ENCODE measurements at regions not wholly inside any gene's neighbourhood (a gene's known extent, or its start where the extent isn't known, plus 50 kb on each side); places are given as distances from the start of the nearest gene placed in this dataset.

GRCh38 chr5:71886406-71886805, 167.3 kb downstream of the CARTPT start:
- CTCF ChIA-PET (ENCODE audit: low intra/inter-chr PET ratio, low total read pairs) = no interaction called here
- in situ Hi-C loops (cut with HindIII; ENCODE audit: extremely low pct_ligation_motif_present, low pct_unique_long_range_greater_than_20kb) = no loop called here

GRCh38 chr5:71887680-71888079, 168.6 kb downstream of the CARTPT start:
- Histone ChIP-seq H3K9me3 (ENCODE audit: low read length) (no peaks in the 10 kb centered on the region), H3K4me1 (ENCODE audit: insufficient read depth, low read length) (no peaks in the 10 kb centered on the region), H3K4me2 (ENCODE audit: low read depth, low read length) (peak overlapping the region; percentile 44), H3K79me2 (ENCODE audit: insufficient read depth, low read length) (no peaks in the 10 kb centered on the region), H3K27me3 (ENCODE audit: control insufficient read depth in 1 of 2, insufficient read depth in 2 of 2, low read length in 2 of 2) (peaks cover 0 to 4% of the 10 kb centered on the region in 2 experiments; a peak in 2 of 5 replicates), H3K36me3 (replicated peaks in 1 of 2; ENCODE audit: control insufficient read depth in 1 of 2, insufficient read depth in 2 of 2, low read length in 2 of 2) (no peaks in the 10 kb centered on the region), H3K27ac (ENCODE audit: extremely low read length, insufficient read depth, low read length) (no peak overlapping the region), H4K20me1 (ENCODE audit: insufficient read depth, low read length) (no peaks in the 10 kb centered on the region), H3K9ac (ENCODE audit: insufficient read depth, low read depth, low read length) (no peak overlapping the region), H3K4me3 (replicated peaks in 1 of 3; ENCODE audit: insufficient read depth in 1 of 3, low read depth in 2 of 3, low read length in 3 of 3) (peak overlapping the region in 2 of 3 experiments; percentile 3 to 38; a peak in 2 of 6 replicates), H2AFZ (ENCODE audit: low read length) (no peak overlapping the region)
- POLR2A ChIA-PET = no interaction called here
- in situ Hi-C loops (cut with HindIII; ENCODE audit: extremely low pct_ligation_motif_present, low pct_unique_long_range_greater_than_20kb) = no loop called here
- WGBS (ENCODE audit: low lambda C conversion rate) = 30% methylated on average over 2 of the region's 2 CpGs
- DNase-seq (ENCODE audit: low spot score) (peak; percentile 70), ATAC-seq (peak; percentile 89), FAIRE-seq (peak; percentile 46)
- CTCF ChIA-PET (ENCODE audit: low intra/inter-chr PET ratio, low total read pairs) = no interaction called here
- intact Hi-C loops (cut with micrococcal nuclease; ENCODE audit: unreplicated experiment) = no loop called here
- no TSS peak for BruUV-seq (replicated peaks)
- 0 out of 2 replicates have a peak, but pooled peaks have one; percentile 19 for TF ChIP-seq SUZ12 (IDR thresholded peaks at IDR 0.05; ENCODE audit: low read depth, low read length)
- TF ChIP-seq ZNF503 (CRISPR knock-in tag; IDR thresholded peaks at IDR 0.05) = no peak
- no peak for TF ChIP-seq AGO1 (IDR thresholded peaks at IDR 0.05; ENCODE audit: low read depth, low read length, poor library complexity, severe bottlenecking)
- TF ChIP-seq NFYC (CRISPR knock-in tag; IDR thresholded peaks at IDR 0.05) = peak; percentile 72
- 0 out of 2 replicates have a peak, but pooled peaks have one; percentile 31 for TF ChIP-seq CREM (IDR thresholded peaks at IDR 0.05)
- TF ChIP-seq CREM (CRISPR knock-in tag; IDR thresholded peaks at IDR 0.05) = no peak
- peak; percentile 97 for TF ChIP-seq THAP11 (CRISPR knock-in tag; IDR thresholded peaks at IDR 0.05)
- no peak for TF ChIP-seq GABPA (IDR thresholded peaks at IDR 0.05; ENCODE audit: low read depth, low read length)
- peak; percentile 82 for TF ChIP-seq GABPA (CRISPR knock-in tag; IDR thresholded peaks at IDR 0.05; ENCODE audit: low read depth)
- TF ChIP-seq ZNF143 (CRISPR knock-in tag; IDR thresholded peaks at IDR 0.05) = peak; percentile 81
- no peak for TF ChIP-seq TFDP2 (CRISPR knock-in tag; IDR thresholded peaks at IDR 0.05)
- TF ChIP-seq CREB1 (IDR thresholded peaks at IDR 0.05) = no peak
- TF ChIP-seq CREB1 (CRISPR knock-in tag; IDR thresholded peaks at IDR 0.05) = peak; percentile 65

More at GRCh38 chr5:71886406-71886805, 167.3 kb downstream of the CARTPT start:
- no peaks in the 10 kb centered on the region for H4K20me1 ChIP-seq (ENCODE audit: insufficient read depth, low read length)
- no peak overlapping the region for H3K9ac ChIP-seq (ENCODE audit: insufficient read depth, low read depth, low read length)
- intact Hi-C loops (cut with micrococcal nuclease; ENCODE audit: unreplicated experiment) = no loop called here
- no peak overlapping the region for H3K27ac ChIP-seq (ENCODE audit: extremely low read length, insufficient read depth, low read length)
- H2AFZ ChIP-seq (ENCODE audit: low read length) = no peak overlapping the region
- H3K36me3 ChIP-seq (replicated peaks in 1 of 2; ENCODE audit: control insufficient read depth in 1 of 2, insufficient read depth in 2 of 2, low read length in 2 of 2) = no peaks in the 10 kb centered on the region
- TF ChIP-seq SAP130 (CRISPR knock-in tag; IDR thresholded peaks at IDR 0.05; ENCODE audit: low read depth) (no peak), ZNF792 (CRISPR knock-in tag; IDR thresholded peaks at IDR 0.05) (no peak), AHR (CRISPR knock-in tag; IDR thresholded peaks at IDR 0.05) (no peak)
- no peaks in the 10 kb centered on the region for H3K79me2 ChIP-seq (ENCODE audit: insufficient read depth, low read length)
- H3K9me3 ChIP-seq (ENCODE audit: low read length) = no peaks in the 10 kb centered on the region
- no TSS peak for BruUV-seq (replicated peaks)
- DNase-seq (ENCODE audit: low spot score) (no peak), ATAC-seq (no peak), FAIRE-seq (no peak)
- H3K4me2 ChIP-seq (ENCODE audit: low read depth, low read length) = no peak overlapping the region
- H3K27me3 ChIP-seq (ENCODE audit: control insufficient read depth in 1 of 2, insufficient read depth in 2 of 2, low read length in 2 of 2) = peaks cover 0 to 7% of the 10 kb centered on the region in 2 experiments; a peak in 3 of 5 replicates
- WGBS (ENCODE audit: low lambda C conversion rate) = 4% methylated on average over 2 of the region's 2 CpGs
- POLR2A ChIA-PET = no interaction called here
- no peaks in the 10 kb centered on the region for H3K4me1 ChIP-seq (ENCODE audit: insufficient read depth, low read length)
- H3K4me3 ChIP-seq (replicated peaks in 1 of 3; ENCODE audit: insufficient read depth in 1 of 3, low read depth in 2 of 3, low read length in 3 of 3) = no peak overlapping the region
